Stomach (tissue), 8 donors: ENCODE measurements at regions not wholly inside any gene's neighbourhood (a gene's known extent, or its start where the extent isn't known, plus 50 kb on each side); places are given as distances from the start of the nearest gene placed in this dataset.

Source experiments
- DNase-seq, 2 donors: peaks; one replicate each; pipeline versions ENCODE4 v3.0.0 to v3.0.0-alpha.2; 2013 to 2019
- H3K27ac ChIP-seq, 5 donors: fragments of 200-600 bp in 4 of 5; sonication (generic) in 4 of 5; one replicate each; pipeline ENCODE4 v1.5.1; 2013 to 2019; ENCODE audit warnings: mild to moderate bottlenecking in 1 of 5, moderate library complexity in 1 of 5
- H3K27me3 ChIP-seq, 3 donors: fragments of 200-600 bp; sonication (generic); one replicate each; pipeline ENCODE4 v1.5.1; 2017 to 2019; ENCODE audit warnings: mixed run types in 1 of 3
- H3K36me3 ChIP-seq, 4 donors: fragments of 200-600 bp; sonication (generic); 1 replicate in 3 of 4; 2 replicates in 1 of 4; pipeline ENCODE4 v1.5.1; 2016 to 2019
- H3K4me1 ChIP-seq, 4 donors: fragments of 200-600 bp; sonication (generic); one replicate each; pipeline ENCODE4 v1.5.1; 2016 to 2019
- H3K4me3 ChIP-seq, 4 donors: fragments of 200-600 bp; sonication (generic) in 3 of 4; one replicate each; pipeline ENCODE4 v1.5.1; 2016 to 2019; ENCODE audit warnings: mild to moderate bottlenecking in 1 of 4
- H3K9me3 ChIP-seq, 4 donors: fragments of 200-600 bp; sonication (generic); one replicate each; pipeline ENCODE4 v1.5.1; 2016 to 2019
- EP300 ChIP-seq: sonication (generic); formaldehyde crosslinking; IDR thresholded peaks from one replicate; pipeline ENCODE4 v1.6.1; 2017; ENCODE audit warnings: antibody characterized with exemption
- POLR2A ChIP-seq, 4 donors: fragments of 450-650 bp; IDR thresholded peaks; one replicate each; pipeline ENCODE4 v1.6.1; 2016; ENCODE audit warnings: antibody characterized with exemption in 4 of 4, control low read depth in 2 of 4, mild to moderate bottlenecking in 1 of 4, moderate library complexity in 1 of 4
- POLR2AphosphoS5 ChIP-seq, 3 donors: sonication (generic); formaldehyde crosslinking; IDR thresholded peaks; one replicate each; pipeline ENCODE4 v1.6.1; 2016; ENCODE audit warnings: antibody characterized with exemption in 3 of 3
- WGBS, 5 donors: extraction: QIAGEN DNeasy Blood & Tissue Kit in 3 of 5; methylation state at CpG; one replicate each; pipeline versions ENCODE4 v1.1.5 to v1.1.7; 2013 to 2018; 5-methylcytosine and 5-hydroxymethylcytosine counted together
- intact Hi-C: fragments of 100-400 bp; cut with DNase I; formaldehyde crosslinking; loops from one replicate; pipeline ENCODE4 v1.15.1; 2023; ENCODE audit warnings: low total_unique reads
- TF ChIP-seq, protein P1 (sequence below), 7 experiments: fragments of 450-650 bp in 4 of 7; fragments of 200-600 bp in 3 of 7; sonication (generic) in 3 of 7; IDR thresholded peaks; one replicate each; pipeline ENCODE4 v1.5.1; 2016 to 2019; ENCODE audit warnings: antibody characterized with exemption in 7 of 7, control low read depth in 2 of 7, mild to moderate bottlenecking in 1 of 7
- donor health status: healthy with polysubstance abuse.
- donor health status: Bipolar disorder and iron deficiency.
- donor health status: healthy.

DNA sequence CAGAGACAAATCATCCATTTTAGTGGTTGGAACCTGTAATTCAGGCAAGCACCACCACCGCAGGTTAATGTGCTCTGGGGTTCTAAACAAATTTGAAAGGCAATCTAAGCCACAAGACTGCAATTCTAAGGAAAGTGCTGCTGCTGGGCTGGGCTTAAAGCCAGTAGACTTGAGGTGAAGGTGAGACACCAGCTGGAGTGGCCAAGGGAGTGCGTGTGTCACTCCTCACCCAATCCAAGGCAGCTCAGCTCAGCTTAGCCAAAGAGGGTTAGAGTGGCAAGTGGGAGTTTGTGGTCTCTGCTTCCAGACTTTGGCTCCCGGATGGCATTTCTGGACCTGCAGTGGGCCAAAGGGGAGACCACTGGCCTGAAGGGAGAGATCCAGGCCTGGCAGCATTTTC lies 1655.6 kb downstream of the SI start:
- Histone ChIP-seq H3K27ac (no peak overlapping the region), H3K9me3 (peaks cover 0 to 12% (median 2%) of the 10 kb centered on the region in 4 donors), H3K36me3 (no peaks in the 10 kb centered on the region), H3K4me3 (no peak overlapping the region), H3K4me1 (no peaks in the 10 kb centered on the region), H3K27me3 (no peaks in the 10 kb centered on the region)
- no peak for DNase-seq
- intact Hi-C loops = no loop called here
- no peak for TF ChIP-seq POLR2AphosphoS5 (IDR thresholded peaks at IDR 0.05)
- no peak for TF ChIP-seq POLR2A (IDR thresholded peaks at IDR 0.05)
- TF ChIP-seq, protein P1, sequence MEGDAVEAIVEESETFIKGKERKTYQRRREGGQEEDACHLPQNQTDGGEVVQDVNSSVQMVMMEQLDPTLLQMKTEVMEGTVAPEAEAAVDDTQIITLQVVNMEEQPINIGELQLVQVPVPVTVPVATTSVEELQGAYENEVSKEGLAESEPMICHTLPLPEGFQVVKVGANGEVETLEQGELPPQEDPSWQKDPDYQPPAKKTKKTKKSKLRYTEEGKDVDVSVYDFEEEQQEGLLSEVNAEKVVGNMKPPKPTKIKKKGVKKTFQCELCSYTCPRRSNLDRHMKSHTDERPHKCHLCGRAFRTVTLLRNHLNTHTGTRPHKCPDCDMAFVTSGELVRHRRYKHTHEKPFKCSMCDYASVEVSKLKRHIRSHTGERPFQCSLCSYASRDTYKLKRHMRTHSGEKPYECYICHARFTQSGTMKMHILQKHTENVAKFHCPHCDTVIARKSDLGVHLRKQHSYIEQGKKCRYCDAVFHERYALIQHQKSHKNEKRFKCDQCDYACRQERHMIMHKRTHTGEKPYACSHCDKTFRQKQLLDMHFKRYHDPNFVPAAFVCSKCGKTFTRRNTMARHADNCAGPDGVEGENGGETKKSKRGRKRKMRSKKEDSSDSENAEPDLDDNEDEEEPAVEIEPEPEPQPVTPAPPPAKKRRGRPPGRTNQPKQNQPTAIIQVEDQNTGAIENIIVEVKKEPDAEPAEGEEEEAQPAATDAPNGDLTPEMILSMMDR (IDR thresholded peaks at IDR 0.05) = no peak
- no peak for TF ChIP-seq EP300
- 86 to 90% (median 89%) methylated on average over 3 of the region's 3 CpGs for WGBS, 5 donors

DNA sequence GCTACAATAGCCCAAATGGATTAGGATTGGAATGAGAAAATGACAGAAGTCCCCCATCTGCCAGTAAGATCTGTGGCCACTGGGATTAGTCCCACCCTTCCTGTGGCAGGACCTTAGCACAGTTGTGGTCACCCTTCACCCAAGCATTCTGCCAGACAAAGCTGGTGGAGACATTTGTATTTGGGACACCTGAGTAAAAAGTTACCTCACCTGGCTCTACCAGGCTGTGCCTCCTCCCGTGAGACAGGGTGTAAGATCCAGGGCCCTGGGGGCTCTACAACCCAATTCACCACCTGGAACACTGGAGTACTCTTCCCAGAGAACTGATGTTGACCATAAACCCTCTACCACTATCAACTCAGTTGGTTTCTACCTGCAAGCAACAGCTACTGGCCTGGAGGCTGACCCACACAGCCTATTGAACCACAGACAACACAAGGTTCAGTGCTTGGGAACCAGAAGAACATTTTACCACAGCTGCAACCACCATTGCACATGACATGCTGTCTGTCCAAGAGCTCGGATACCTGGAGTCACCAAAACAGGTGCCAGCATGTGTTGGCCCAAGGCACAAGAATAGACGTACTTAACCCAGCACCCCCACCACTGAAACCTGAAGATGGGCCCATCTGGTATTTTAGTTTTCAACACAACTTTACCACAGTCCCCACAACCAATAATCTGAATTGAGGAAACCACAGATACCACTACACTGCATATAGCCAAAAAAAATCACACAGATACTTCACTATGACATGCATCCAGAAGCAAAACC lies 1686.7 kb downstream of the SI start:
- no peak overlapping the region for H3K27ac ChIP-seq
- DNase-seq = no peak
- H3K27me3 ChIP-seq = no peaks in the 10 kb centered on the region
- H3K36me3 ChIP-seq = no peaks in the 10 kb centered on the region
- 80 to 100% (median 89%) methylated on average over 3 of the region's 3 CpGs for WGBS, 5 donors
- TF ChIP-seq, protein P1 (IDR thresholded peaks at IDR 0.05) = no peak
- TF ChIP-seq POLR2A (IDR thresholded peaks at IDR 0.05) = no peak
- no peak for TF ChIP-seq EP300
- peaks cover 0 to 10% (median 0%) of the 10 kb centered on the region in 4 donors for H3K9me3 ChIP-seq
- intact Hi-C loops = no loop called here
- H3K4me3 ChIP-seq = no peak overlapping the region
- no peaks in the 10 kb centered on the region for H3K4me1 ChIP-seq

DNA sequence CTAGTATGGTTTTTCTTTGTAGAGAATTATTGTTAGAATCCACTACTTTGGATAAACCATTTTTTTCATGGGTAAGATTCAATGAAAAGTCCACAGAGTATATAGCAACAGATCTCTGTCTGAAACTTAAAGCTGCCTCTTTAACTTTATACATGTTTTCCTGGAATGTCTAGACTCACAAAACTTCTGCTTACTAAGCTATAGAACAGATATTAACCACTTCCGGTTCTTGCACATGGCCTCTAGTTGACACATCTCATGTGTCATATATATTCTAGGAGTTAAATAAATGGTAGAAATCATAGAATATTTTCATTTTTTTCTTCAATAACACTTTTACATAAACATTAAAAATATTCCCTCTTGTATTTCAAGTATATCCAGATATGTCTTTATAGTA lies 1693.9 kb downstream of the SI start:
- intact Hi-C loops = no loop called here
- no peaks in the 10 kb centered on the region for H3K4me1 ChIP-seq
- H3K4me3 ChIP-seq = no peak overlapping the region
- no peaks in the 10 kb centered on the region for H3K9me3 ChIP-seq
- H3K36me3 ChIP-seq = no peaks in the 10 kb centered on the region
- no peak for DNase-seq
- no peak overlapping the region for H3K27ac ChIP-seq
- no peaks in the 10 kb centered on the region for H3K27me3 ChIP-seq
- 72 to 98% (median 83%) methylated on average over 1 of the region's 1 CpG for WGBS, 5 donors
- TF ChIP-seq, protein P1 (IDR thresholded peaks at IDR 0.05) = no peak
- TF ChIP-seq POLR2AphosphoS5 (IDR thresholded peaks at IDR 0.05) (no peak), EP300 (no peak), POLR2A (IDR thresholded peaks at IDR 0.05) (no peak)

DNA sequence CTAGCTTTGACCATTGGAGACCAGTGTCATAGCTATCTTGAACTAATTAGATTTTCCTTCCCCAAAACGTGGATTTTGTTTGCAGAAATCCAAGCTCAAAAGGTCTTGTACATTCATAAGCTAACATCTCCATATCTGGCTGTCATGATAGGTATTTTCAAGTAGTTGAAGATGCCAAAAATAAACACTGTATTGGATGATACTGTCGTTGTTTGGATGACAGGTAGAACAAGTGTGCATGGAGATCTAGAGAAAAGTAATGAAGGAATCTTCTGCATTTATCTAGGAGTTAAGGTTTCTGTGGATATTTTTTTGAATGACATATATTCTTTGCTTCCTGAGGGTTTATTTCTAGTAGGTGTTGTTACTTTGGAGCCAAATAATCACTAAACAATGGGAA lies 1696.1 kb downstream of the SI start:
- H3K9me3 ChIP-seq = no peaks in the 10 kb centered on the region
- H3K4me3 ChIP-seq = no peak overlapping the region
- H3K27me3 ChIP-seq = no peaks in the 10 kb centered on the region
- no peak overlapping the region for H3K27ac ChIP-seq
- no peak for DNase-seq
- WGBS, 5 donors = 29 to 48% (median 42%) methylated on average over 2 of the region's 2 CpGs
- H3K4me1 ChIP-seq = no peaks in the 10 kb centered on the region
- H3K36me3 ChIP-seq = no peaks in the 10 kb centered on the region
- TF ChIP-seq POLR2A (IDR thresholded peaks at IDR 0.05) = no peak
- TF ChIP-seq, protein P1 (IDR thresholded peaks at IDR 0.05) = no peak
- no peak for TF ChIP-seq EP300
- no peak for TF ChIP-seq POLR2AphosphoS5 (IDR thresholded peaks at IDR 0.05)
- intact Hi-C loops = no loop called here
